Duodenal mucosa (tissue), 2 donors: ENCODE measurements at regions not wholly inside any gene's neighbourhood (a gene's known extent, or its start where the extent isn't known, plus 50 kb on each side); places are given as distances from the start of the nearest gene placed in this dataset.

Experiments used
- H3K27ac ChIP-seq: one replicate; pipeline ENCODE4 v1.7.0; 2013; ENCODE audit warnings: low read depth, low read length
- H3K27me3 ChIP-seq, 2 donors: one replicate each; pipeline ENCODE4 v1.7.0; 2013; ENCODE audit warnings: low read length in 2 of 2, control low read depth in 1 of 2; ENCODE audit not compliant: insufficient read depth in 2 of 2, control insufficient read depth in 1 of 2
- H3K36me3 ChIP-seq, 2 donors: one replicate each; pipeline ENCODE4 v1.7.0; 2013; ENCODE audit warnings: low read length in 2 of 2, control low read depth in 1 of 2; ENCODE audit not compliant: insufficient read depth in 2 of 2, control insufficient read depth in 1 of 2
- H3K4me1 ChIP-seq, 2 donors: one replicate each; pipeline ENCODE4 v1.7.0; 2013; ENCODE audit warnings: low read length in 2 of 2, control low read depth in 1 of 2; ENCODE audit not compliant: insufficient read depth in 2 of 2, control insufficient read depth in 1 of 2
- H3K4me3 ChIP-seq, 2 donors: one replicate each; pipeline ENCODE4 v1.7.0; 2013; ENCODE audit warnings: low read length in 2 of 2, low read depth in 1 of 2
- H3K9ac ChIP-seq, 2 donors: one replicate each; pipeline ENCODE4 v1.7.0; 2013; ENCODE audit warnings: low read length in 2 of 2, low read depth in 1 of 2
- H3K9me3 ChIP-seq, 2 donors: one replicate each; pipeline ENCODE4 v1.7.0; 2013; ENCODE audit warnings: low read length in 2 of 2, control low read depth in 1 of 2; ENCODE audit not compliant: control insufficient read depth in 1 of 2

GRCh38 chr13:40083841-40084240, 428.4 kb downstream of the COG6 start:
- H3K4me1 ChIP-seq = no peaks in the 10 kb centered on the region
- H3K4me3 ChIP-seq = no peak overlapping the region
- H3K9ac ChIP-seq = no peak overlapping the region
- no peaks in the 10 kb centered on the region for H3K9me3 ChIP-seq
- H3K36me3 ChIP-seq = no peaks in the 10 kb centered on the region
- H3K27me3 ChIP-seq = no peaks in the 10 kb centered on the region
- H3K27ac ChIP-seq = no peak overlapping the region

- Histone ChIP-seq H3K4me1 (no peaks in the 10 kb centered on the region), H3K27ac (no peak overlapping the region), H3K9ac (no peak overlapping the region), H3K9me3 (no peaks in the 10 kb centered on the region), H3K36me3 (no peaks in the 10 kb centered on the region), H3K27me3 (no peaks in the 10 kb centered on the region), H3K4me3 (no peak overlapping the region)
Measured at GRCh38 chr13:40084934-40085333, 429.5 kb downstream of the COG6 start.

- H3K27ac ChIP-seq = no peak overlapping the region
- H3K4me1 ChIP-seq = no peaks in the 10 kb centered on the region
- no peak overlapping the region for H3K9ac ChIP-seq
- no peaks in the 10 kb centered on the region for H3K36me3 ChIP-seq
- no peak overlapping the region for H3K4me3 ChIP-seq
- H3K9me3 ChIP-seq = no peaks in the 10 kb centered on the region
- no peaks in the 10 kb centered on the region for H3K27me3 ChIP-seq
Measured at GRCh38 chr13:40087091-40088002, 431.9 kb downstream of the COG6 start.

GRCh38 chr13:40094056-40094455, 438.6 kb downstream of the COG6 start:
- Histone ChIP-seq H3K4me3 (no peak overlapping the region), H3K4me1 (peaks cover 0 to 3% of the 10 kb centered on the region in 2 donors), H3K9ac (no peak overlapping the region), H3K27me3 (peaks cover 0 to 3% of the 10 kb centered on the region in 2 donors), H3K27ac (no peak overlapping the region), H3K9me3 (no peaks in the 10 kb centered on the region), H3K36me3 (no peaks in the 10 kb centered on the region)

GRCh38 chr13:40095695-40096356, 440.4 kb downstream of the COG6 start:
- Histone ChIP-seq H3K4me3 (no peak overlapping the region), H3K9ac (no peak overlapping the region), H3K27ac (no peak overlapping the region), H3K4me1 (peaks cover 0 to 3% of the 10 kb centered on the region in 2 donors), H3K36me3 (no peaks in the 10 kb centered on the region), H3K27me3 (peaks cover 0 to 3% of the 10 kb centered on the region in 2 donors), H3K9me3 (peaks cover 0 to 3% of the 10 kb centered on the region in 2 donors)

- peaks cover 0 to 3% of the 10 kb centered on the region in 2 donors for H3K4me1 ChIP-seq
- no peak overlapping the region for H3K27ac ChIP-seq
- H3K9me3 ChIP-seq = peaks cover 0 to 3% of the 10 kb centered on the region in 2 donors
- H3K9ac ChIP-seq = no peak overlapping the region
- H3K36me3 ChIP-seq = no peaks in the 10 kb centered on the region
- no peak overlapping the region for H3K4me3 ChIP-seq
- peaks cover 0 to 3% of the 10 kb centered on the region in 2 donors for H3K27me3 ChIP-seq
Measured at GRCh38 chr13:40096357-40096901, 441.0 kb downstream of the COG6 start.

GRCh38 chr13:40098246-40098645, 442.8 kb downstream of the COG6 start:
- no peaks in the 10 kb centered on the region for H3K36me3 ChIP-seq
- H3K27me3 ChIP-seq = peaks cover 0 to 3% of the 10 kb centered on the region in 2 donors
- no peak overlapping the region for H3K27ac ChIP-seq
- H3K9me3 ChIP-seq = peaks cover 0 to 3% of the 10 kb centered on the region in 2 donors
- H3K4me3 ChIP-seq = no peak overlapping the region
- H3K4me1 ChIP-seq = peaks cover 0 to 3% of the 10 kb centered on the region in 2 donors
- no peak overlapping the region for H3K9ac ChIP-seq

GRCh38 chr13:40101708-40102359, 446.4 kb downstream of the COG6 start:
- Histone ChIP-seq H3K4me1 (no peaks in the 10 kb centered on the region), H3K36me3 (no peaks in the 10 kb centered on the region), H3K9me3 (peaks cover 0 to 3% of the 10 kb centered on the region in 2 donors), H3K27ac (no peak overlapping the region), H3K9ac (no peak overlapping the region), H3K27me3 (no peaks in the 10 kb centered on the region), H3K4me3 (no peak overlapping the region)

- H3K4me1 ChIP-seq = no peaks in the 10 kb centered on the region
- no peaks in the 10 kb centered on the region for H3K36me3 ChIP-seq
- H3K4me3 ChIP-seq = no peak overlapping the region
- no peak overlapping the region for H3K9ac ChIP-seq
- no peaks in the 10 kb centered on the region for H3K27me3 ChIP-seq
- H3K9me3 ChIP-seq = peaks cover 0 to 3% of the 10 kb centered on the region in 2 donors
- H3K27ac ChIP-seq = no peak overlapping the region
Measured at GRCh38 chr13:40102360-40102727, 446.9 kb downstream of the COG6 start.

GRCh38 chr13:40102854-40103253, 447.4 kb downstream of the COG6 start:
- Histone ChIP-seq H3K4me1 (no peaks in the 10 kb centered on the region), H3K9ac (no peak overlapping the region), H3K36me3 (no peaks in the 10 kb centered on the region), H3K27ac (no peak overlapping the region), H3K4me3 (no peak overlapping the region), H3K9me3 (peaks cover 0 to 3% of the 10 kb centered on the region in 2 donors), H3K27me3 (no peaks in the 10 kb centered on the region)
